ENCODE measurements at regions not wholly inside any gene's neighbourhood (a gene's known extent, or its start where the extent isn't known, plus 50 kb on each side); places are given as distances from the start of the nearest gene placed in this dataset.

DNA sequence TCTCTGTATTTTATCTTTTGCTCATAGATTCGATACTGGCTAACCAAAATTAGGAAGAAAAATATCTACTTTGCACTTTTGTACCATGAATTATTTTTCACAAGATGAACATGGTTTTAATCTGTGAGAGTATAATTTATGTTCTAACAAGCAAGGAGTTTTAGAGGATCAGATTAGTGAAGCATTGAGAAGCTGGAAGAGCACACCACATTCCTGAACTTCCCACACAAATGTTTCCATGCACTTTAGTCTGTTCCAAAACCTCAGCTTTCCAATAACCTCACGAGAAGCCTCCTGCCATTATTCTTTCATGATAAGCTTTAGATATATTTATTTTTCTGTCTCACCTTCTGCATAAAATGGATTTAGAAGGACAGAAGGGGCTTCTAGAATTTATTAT is 98.7 kb upstream of the MPDZ start:
- intact Hi-C loops (cut with DNase I): no loop called here
- Histone ChIP-seq H3K27ac (replicated peaks in 1 of 4) (no peak overlapping the region), H3K9me3 (no peaks in the 10 kb centered on the region), H3K4me3 (no peak overlapping the region), H3K4me1 (peaks cover 0 to 3% (median 0%) of the 10 kb centered on the region in 4 donors), H3K36me3 (no peaks in the 10 kb centered on the region), H3K27me3 (no peaks in the 10 kb centered on the region)
- TF ChIP-seq, protein P1, sequence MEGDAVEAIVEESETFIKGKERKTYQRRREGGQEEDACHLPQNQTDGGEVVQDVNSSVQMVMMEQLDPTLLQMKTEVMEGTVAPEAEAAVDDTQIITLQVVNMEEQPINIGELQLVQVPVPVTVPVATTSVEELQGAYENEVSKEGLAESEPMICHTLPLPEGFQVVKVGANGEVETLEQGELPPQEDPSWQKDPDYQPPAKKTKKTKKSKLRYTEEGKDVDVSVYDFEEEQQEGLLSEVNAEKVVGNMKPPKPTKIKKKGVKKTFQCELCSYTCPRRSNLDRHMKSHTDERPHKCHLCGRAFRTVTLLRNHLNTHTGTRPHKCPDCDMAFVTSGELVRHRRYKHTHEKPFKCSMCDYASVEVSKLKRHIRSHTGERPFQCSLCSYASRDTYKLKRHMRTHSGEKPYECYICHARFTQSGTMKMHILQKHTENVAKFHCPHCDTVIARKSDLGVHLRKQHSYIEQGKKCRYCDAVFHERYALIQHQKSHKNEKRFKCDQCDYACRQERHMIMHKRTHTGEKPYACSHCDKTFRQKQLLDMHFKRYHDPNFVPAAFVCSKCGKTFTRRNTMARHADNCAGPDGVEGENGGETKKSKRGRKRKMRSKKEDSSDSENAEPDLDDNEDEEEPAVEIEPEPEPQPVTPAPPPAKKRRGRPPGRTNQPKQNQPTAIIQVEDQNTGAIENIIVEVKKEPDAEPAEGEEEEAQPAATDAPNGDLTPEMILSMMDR (IDR thresholded peaks at IDR 0.05): no peak
- no peak for TF ChIP-seq POLR2A (IDR thresholded peaks at IDR 0.05; ENCODE audit: low read depth)
- no peak for TF ChIP-seq POLR2AphosphoS5 (IDR thresholded peaks at IDR 0.05)
- no peak for TF ChIP-seq EP300 (IDR thresholded peaks at IDR 0.05)
- 52% methylated on average over 2 of the region's 2 CpGs for WGBS
- no peak for DNase-seq (ENCODE audit: extremely low spot score)

DNA sequence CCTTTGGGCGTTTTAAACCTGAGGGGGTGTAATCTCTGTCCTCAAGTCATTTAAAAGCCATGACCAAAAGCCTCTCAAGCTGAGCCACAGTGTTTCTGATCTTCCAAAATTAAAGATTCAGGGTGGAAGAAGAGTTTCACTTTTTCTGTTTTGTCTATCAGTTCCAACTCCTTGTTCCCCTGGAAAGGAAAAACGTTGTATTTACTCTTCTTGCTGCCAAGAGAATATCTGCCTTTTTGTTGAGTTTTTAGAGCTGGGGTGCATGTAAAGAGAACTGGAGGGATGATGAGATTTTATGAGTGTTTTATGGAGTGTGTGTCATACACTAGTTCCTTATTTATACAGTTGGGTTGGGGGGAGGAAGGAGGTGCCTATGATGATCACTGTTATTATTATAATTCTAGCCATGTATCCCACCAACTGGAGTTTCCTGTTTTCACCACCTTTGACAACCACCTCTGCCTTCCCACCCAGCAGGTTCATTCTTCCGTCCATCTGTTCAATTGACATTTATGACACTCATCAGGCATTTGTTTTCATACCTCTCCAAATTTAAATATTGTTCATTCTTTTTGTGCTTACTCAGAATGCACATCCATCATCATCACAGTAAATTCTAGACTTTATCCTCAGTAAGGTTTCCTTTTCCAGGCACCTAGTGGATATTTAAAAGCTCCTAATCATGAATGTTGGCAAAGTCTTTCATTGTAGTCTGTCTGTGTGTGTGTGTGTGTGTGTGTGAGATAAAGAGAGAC is 97.9 kb upstream of the MPDZ start:
- peaks cover 0 to 3% (median 0%) of the 10 kb centered on the region in 4 donors for H3K4me1 ChIP-seq
- TF ChIP-seq POLR2AphosphoS5 (IDR thresholded peaks at IDR 0.05) (no peak), EP300 (IDR thresholded peaks at IDR 0.05) (no peak), POLR2A (IDR thresholded peaks at IDR 0.05; ENCODE audit: low read depth) (no peak)
- TF ChIP-seq, protein P1 (IDR thresholded peaks at IDR 0.05): no peak
- H3K36me3 ChIP-seq: no peaks in the 10 kb centered on the region
- no peak overlapping the region for H3K4me3 ChIP-seq
- intact Hi-C loops (cut with DNase I): no loop called here
- 66% methylated on average over 3 of the region's 3 CpGs for WGBS
- no peak for DNase-seq (ENCODE audit: extremely low spot score)
- no peaks in the 10 kb centered on the region for H3K9me3 ChIP-seq
- no peak overlapping the region for H3K27ac ChIP-seq (replicated peaks in 1 of 4)
- no peaks in the 10 kb centered on the region for H3K27me3 ChIP-seq

DNA sequence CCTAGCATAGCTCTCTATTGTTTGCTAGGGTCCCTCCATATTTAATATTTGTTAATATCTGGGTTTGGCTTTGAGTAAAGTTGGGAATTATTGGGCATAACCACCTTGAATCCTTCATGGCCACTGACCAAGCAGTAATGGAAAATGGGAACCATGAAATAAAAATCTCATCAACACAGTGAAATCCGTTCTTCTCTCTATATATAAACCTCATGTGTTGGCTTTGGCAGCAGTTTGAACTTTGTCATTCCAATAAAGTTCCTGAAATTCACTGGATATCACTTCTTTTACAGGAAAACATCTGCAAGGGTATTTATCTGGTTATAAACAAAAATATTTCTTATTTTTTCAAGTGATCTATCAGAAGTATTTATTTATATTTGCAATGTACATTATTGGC is 93.0 kb upstream of the MPDZ start:
- intact Hi-C loops (cut with DNase I): no loop called here
- Histone ChIP-seq H3K4me3 (no peak overlapping the region), H3K9me3 (no peaks in the 10 kb centered on the region), H3K27ac (replicated peaks in 1 of 4) (no peak overlapping the region), H3K36me3 (no peaks in the 10 kb centered on the region), H3K27me3 (no peaks in the 10 kb centered on the region), H3K4me1 (no peaks in the 10 kb centered on the region)
- no peak for TF ChIP-seq POLR2A (IDR thresholded peaks at IDR 0.05; ENCODE audit: low read depth)
- no peak for TF ChIP-seq POLR2AphosphoS5 (IDR thresholded peaks at IDR 0.05)
- TF ChIP-seq, protein P1 (IDR thresholded peaks at IDR 0.05): no peak
- TF ChIP-seq EP300 (IDR thresholded peaks at IDR 0.05): no peak
- DNase-seq (ENCODE audit: extremely low spot score): no peak
- WGBS: 44% methylated on average over 1 of the region's 1 CpG

DNA sequence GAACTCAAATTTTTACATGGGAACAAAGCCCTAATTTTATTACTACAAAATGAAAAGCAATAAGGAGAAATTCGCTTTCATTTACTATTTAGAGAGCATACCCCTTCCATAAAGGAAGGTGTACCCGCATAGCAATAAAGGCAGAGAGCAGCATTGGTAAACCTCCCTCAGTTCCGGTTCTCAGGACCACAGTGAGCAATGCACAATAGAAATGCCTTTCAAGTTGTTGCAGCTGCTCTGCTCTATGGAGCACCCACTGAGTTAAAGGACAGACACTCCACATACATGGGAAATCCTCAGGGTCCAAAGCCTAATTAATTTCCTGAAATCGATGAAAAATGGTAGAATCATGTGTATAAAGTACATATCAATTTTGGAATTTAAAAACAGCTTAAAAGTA is 89.9 kb upstream of the MPDZ start:
- no peaks in the 10 kb centered on the region for H3K36me3 ChIP-seq
- no peaks in the 10 kb centered on the region for H3K27me3 ChIP-seq
- peaks cover 0 to 8% (median 0%) of the 10 kb centered on the region in 4 donors for H3K4me1 ChIP-seq
- no peak overlapping the region for H3K4me3 ChIP-seq
- 88% methylated on average over 4 of the region's 4 CpGs for WGBS
- no peak overlapping the region for H3K27ac ChIP-seq (replicated peaks in 1 of 4)
- TF ChIP-seq, protein P1 (IDR thresholded peaks at IDR 0.05): no peak
- TF ChIP-seq POLR2A (IDR thresholded peaks at IDR 0.05; ENCODE audit: low read depth): no peak
- TF ChIP-seq POLR2AphosphoS5 (IDR thresholded peaks at IDR 0.05): no peak
- no peak for TF ChIP-seq EP300 (IDR thresholded peaks at IDR 0.05)
- H3K9me3 ChIP-seq: no peaks in the 10 kb centered on the region
- intact Hi-C loops (cut with DNase I): no loop called here
- DNase-seq (ENCODE audit: extremely low spot score): no peak

DNA sequence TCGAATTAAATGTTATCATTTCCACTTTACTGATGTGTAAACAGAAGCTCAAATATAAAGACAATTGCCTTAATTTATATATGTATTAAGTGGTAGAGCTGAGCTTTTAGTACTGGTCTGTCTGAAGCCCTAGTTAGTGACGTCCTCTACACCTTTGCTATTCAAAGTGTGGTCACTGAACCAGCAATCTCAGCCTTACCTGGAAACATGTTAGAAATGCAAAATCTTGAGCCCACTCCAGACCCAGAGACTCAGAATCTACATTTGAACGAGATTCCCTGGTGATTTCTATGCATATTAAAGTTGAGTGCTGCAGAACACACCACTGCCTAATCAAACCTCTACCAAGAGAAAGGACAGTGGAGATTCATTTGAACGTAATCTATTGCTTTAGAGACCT is 88.3 kb upstream of the MPDZ start:
- DNase-seq (ENCODE audit: extremely low spot score): no peak

More for the DNA sequence above, 88.3 kb upstream of the MPDZ start:
- 81% methylated on average over 4 of the region's 4 CpGs for WGBS
- Histone ChIP-seq H3K9me3 (no peaks in the 10 kb centered on the region), H3K27ac (replicated peaks in 1 of 4) (no peak overlapping the region), H3K36me3 (no peaks in the 10 kb centered on the region), H3K4me1 (peaks cover 0 to 8% (median 0%) of the 10 kb centered on the region in 4 donors), H3K4me3 (no peak overlapping the region), H3K27me3 (no peaks in the 10 kb centered on the region)
- intact Hi-C loops (cut with DNase I): no loop called here
- TF ChIP-seq, protein P1 (IDR thresholded peaks at IDR 0.05): no peak
- TF ChIP-seq POLR2A (IDR thresholded peaks at IDR 0.05; ENCODE audit: low read depth): no peak
- TF ChIP-seq EP300 (IDR thresholded peaks at IDR 0.05): no peak
- TF ChIP-seq POLR2AphosphoS5 (IDR thresholded peaks at IDR 0.05): no peak

All from esophagus muscularis mucosa (tissue), 4 donors.